Suppressor macrophage treated with lipopolysaccharide for 4 hours (primary cell): ENCODE measurements at regions not wholly inside any gene's neighbourhood (a gene's known extent, or its start where the extent isn't known, plus 50 kb on each side); places are given as distances from the start of the nearest gene placed in this dataset.
A peak's percentile ranks its signal among the peaks of the same experiment; 100 is the strongest.

Experiments
- DNase-seq: peaks from one replicate; pipeline ENCODE4 v3.0.0-alpha.2; 2020

- peak; percentile 11 for DNase-seq
Observed at GRCh38 chr10:14385596-14386593, 55.2 kb upstream of the FRMD4A start.

- DNase-seq: peak; percentile 21
Observed at GRCh38 chr10:14384915-14385314, 54.2 kb upstream of the FRMD4A start.

- DNase-seq: no peak
Observed at GRCh38 chr10:14384116-14384730, 53.5 kb upstream of the FRMD4A start.

GRCh38 chr10:14383266-14383665, 52.5 kb upstream of the FRMD4A start:
- no peak for DNase-seq

- no peak for DNase-seq
Observed at GRCh38 chr10:14382531-14382930, 51.8 kb upstream of the FRMD4A start.

GRCh38 chr10:14382022-14382421, 51.3 kb upstream of the FRMD4A start:
- no peak for DNase-seq

- no peak for DNase-seq
Observed at GRCh38 chr10:14381475-14381874, 50.8 kb upstream of the FRMD4A start.

GRCh38 chr10:14380746-14381145, 50.0 kb upstream of the FRMD4A start:
- no peak for DNase-seq
